ENCODE measurements at regions not wholly inside any gene's neighbourhood (a gene's known extent, or its start where the extent isn't known, plus 50 kb on each side); places are given as distances from the start of the nearest gene placed in this dataset.
"Not testable (repeated sequence)": the region's sequence is repeated elsewhere in the genome, so short reads cannot be mapped to it uniquely, and the experiment has no call there.

DNA sequence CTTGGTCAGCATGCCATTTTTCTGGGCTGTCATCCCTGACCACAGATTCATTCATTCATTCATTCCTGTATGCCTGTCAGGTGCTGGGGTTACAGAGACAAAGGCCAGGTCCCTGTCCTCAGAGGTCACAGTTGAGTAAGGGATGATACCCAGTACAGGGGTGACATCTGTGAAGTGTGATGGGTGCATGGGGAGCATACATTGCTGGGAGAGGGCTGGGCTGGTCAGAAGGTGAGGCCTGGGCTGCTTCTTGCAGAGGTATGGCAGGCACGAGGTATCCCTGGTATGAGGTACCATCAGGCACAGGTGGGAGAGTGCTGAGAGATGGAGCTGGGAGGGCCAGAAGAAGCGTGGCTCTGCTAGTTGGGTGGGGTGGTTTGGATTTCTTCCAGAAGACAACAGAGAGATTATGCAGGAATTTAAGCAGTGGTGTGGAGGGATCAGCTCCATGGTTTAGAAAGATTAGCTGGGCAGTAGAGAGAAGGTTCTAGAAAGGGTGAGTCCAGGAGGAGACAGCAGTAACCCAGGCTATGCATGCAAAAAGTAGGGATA, 181.9 kb upstream of the HAAO start:
- Mint-ChIP-seq H3K27ac (ENCODE audit: unreplicated experiment) (peak overlapping the region; percentile 74), H3K9me3 (ENCODE audit: low read depth) (no peaks in the 10 kb centered on the region), H3K4me1 (ENCODE audit: low read depth) (peaks cover 49% of the 10 kb centered on the region), H3K4me3 (ENCODE audit: unreplicated experiment) (no peak overlapping the region), H3K27me3 (ENCODE audit: low read depth) (no peaks in the 10 kb centered on the region), H3K36me3 (ENCODE audit: low read depth) (no peaks in the 10 kb centered on the region)
- TF ChIP-seq, protein P1, sequence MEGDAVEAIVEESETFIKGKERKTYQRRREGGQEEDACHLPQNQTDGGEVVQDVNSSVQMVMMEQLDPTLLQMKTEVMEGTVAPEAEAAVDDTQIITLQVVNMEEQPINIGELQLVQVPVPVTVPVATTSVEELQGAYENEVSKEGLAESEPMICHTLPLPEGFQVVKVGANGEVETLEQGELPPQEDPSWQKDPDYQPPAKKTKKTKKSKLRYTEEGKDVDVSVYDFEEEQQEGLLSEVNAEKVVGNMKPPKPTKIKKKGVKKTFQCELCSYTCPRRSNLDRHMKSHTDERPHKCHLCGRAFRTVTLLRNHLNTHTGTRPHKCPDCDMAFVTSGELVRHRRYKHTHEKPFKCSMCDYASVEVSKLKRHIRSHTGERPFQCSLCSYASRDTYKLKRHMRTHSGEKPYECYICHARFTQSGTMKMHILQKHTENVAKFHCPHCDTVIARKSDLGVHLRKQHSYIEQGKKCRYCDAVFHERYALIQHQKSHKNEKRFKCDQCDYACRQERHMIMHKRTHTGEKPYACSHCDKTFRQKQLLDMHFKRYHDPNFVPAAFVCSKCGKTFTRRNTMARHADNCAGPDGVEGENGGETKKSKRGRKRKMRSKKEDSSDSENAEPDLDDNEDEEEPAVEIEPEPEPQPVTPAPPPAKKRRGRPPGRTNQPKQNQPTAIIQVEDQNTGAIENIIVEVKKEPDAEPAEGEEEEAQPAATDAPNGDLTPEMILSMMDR (IDR thresholded peaks at IDR 0.05): no peak
- DNase-seq (ENCODE audit: low spot score): peak; percentile 41

DNA sequence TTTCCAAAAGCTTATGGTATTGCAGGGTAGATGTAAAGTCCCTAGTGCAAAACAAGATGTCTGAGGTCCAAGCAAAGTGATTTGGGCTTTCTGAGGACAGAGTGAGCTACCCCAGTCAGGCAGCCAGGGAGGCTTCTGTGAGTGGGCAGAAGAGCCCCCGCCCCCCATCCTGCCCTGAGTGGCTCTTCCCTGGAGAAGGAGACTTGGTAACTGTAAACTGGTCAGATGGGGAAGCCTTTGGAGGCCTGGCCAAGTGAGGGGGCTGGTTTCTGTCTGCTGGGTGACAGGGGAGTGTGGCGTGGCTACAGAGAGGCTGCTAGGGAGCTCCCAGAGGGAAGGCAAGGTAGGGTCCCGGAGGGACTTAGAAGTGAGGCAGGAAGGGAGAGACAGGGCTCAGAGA, 181.3 kb upstream of the HAAO start:
- DNase-seq (ENCODE audit: low spot score): peak; percentile 15
- H3K27me3 Mint-ChIP-seq (ENCODE audit: low read depth): no peaks in the 10 kb centered on the region
- H3K36me3 Mint-ChIP-seq (ENCODE audit: low read depth): no peaks in the 10 kb centered on the region
- H3K4me1 Mint-ChIP-seq (ENCODE audit: low read depth): peaks cover 49% of the 10 kb centered on the region
- H3K27ac Mint-ChIP-seq (ENCODE audit: unreplicated experiment): no peak overlapping the region
- TF ChIP-seq, protein P1 (IDR thresholded peaks at IDR 0.05): no peak
- no peaks in the 10 kb centered on the region for H3K9me3 Mint-ChIP-seq (ENCODE audit: low read depth)
- no peak overlapping the region for H3K4me3 Mint-ChIP-seq (ENCODE audit: unreplicated experiment)

DNA sequence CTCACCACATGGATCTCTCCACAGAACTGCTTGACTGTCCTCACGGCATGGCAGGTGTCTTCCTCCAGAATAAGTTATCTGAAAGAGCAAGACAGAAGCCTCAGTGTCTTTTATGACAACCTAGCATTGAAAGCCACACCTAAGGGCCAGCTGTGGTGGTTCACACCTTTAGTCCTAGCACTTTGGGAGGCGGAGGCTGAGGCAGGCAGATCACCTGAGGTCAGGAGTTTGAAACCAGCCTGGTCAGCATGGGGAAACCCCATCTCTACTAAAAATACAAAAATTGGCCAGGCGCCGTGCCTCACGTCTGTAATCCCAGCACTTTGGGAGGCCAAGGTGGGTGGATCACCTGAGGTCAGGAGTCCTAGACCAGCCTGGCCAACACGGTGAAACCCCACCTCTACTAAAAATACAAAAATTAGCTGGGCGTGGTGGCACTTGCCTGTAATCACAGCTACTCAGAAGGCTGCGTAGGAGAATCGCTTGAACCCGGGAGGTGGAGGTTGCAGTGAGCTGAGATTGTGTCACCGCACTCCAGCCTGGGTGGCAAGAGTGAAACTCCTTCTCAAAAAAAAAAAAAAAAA, 180.6 kb upstream of the HAAO start:
- not testable (repeated sequence) for H3K9me3 Mint-ChIP-seq (ENCODE audit: low read depth)
- peaks cover 56% of the 10 kb centered on the region for H3K4me1 Mint-ChIP-seq (ENCODE audit: low read depth)

DNA sequence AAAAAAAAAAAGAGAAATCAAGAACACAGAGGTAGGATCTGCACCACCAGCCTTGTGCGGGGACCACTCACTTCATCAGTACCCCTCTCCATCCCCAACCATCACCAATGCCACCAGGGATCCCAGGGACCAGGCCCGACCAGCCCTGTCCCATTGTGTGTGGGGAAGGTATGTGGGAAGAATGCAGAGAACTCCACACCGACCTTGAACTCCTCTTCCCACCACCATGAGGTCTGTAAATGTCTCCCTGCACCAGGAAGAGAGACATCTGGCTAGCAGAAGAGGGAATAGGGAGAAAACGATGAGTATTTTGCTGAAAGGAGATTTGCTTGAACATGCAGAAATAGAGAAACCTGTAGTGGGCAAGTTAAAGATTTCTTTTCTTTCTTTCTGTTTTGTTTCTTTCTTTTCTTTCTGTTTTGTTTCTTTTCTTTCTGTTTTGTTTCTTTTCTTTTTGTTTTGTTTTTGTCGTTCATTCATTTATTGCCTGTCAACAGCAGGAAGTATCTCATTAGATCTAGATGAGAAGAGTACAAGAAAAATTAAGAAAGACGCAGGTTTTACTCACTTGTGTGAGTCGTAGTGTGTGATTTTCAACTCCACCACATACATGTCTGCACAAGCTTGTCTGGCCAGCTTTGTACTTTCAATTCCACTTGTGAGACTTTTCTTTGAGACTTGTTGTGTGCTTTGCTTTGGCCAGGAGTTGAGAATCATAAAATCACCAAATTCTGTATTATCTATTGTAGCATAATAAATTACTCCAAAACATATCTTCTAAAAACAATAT, 179.8 kb upstream of the HAAO start:
- no peak overlapping the region for H3K4me3 Mint-ChIP-seq (ENCODE audit: unreplicated experiment)
- DNase-seq (ENCODE audit: low spot score): peak; percentile 30

More for the DNA sequence above, 180.6 kb upstream of the HAAO start:
- not testable (repeated sequence) for H3K36me3 Mint-ChIP-seq (ENCODE audit: low read depth); H3K27me3 Mint-ChIP-seq (ENCODE audit: low read depth); H3K27ac Mint-ChIP-seq (ENCODE audit: unreplicated experiment); H3K4me3 Mint-ChIP-seq (ENCODE audit: unreplicated experiment)
- peak; percentile 30 for DNase-seq (ENCODE audit: low spot score)

DNA sequence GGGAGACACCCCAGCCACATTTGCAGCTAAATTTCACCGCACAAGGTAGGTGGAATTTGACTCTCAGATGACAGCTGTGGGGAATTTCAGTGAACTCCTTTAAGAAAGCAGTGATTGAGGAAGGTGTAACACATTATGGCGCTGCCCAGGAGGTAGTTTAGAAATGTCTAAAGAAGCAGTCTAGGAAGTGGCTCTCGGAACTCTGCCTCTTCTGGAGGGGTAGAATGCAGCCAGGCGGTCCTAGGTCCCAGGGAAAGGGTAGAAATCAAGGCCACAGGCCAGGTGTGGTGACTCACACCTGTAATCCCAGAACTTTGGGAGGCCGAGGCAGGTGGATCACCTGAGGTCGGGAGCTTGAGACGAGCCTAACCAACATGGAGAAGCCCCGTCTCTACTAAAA, 179.0 kb upstream of the HAAO start:
- no peaks in the 10 kb centered on the region for H3K36me3 Mint-ChIP-seq (ENCODE audit: low read depth)
- H3K9me3 Mint-ChIP-seq (ENCODE audit: low read depth): no peaks in the 10 kb centered on the region
- H3K27me3 Mint-ChIP-seq (ENCODE audit: low read depth): no peaks in the 10 kb centered on the region
- peaks cover 60% of the 10 kb centered on the region for H3K4me1 Mint-ChIP-seq (ENCODE audit: low read depth)
- TF ChIP-seq, protein P1 (IDR thresholded peaks at IDR 0.05): no peak
- no peak overlapping the region for H3K4me3 Mint-ChIP-seq (ENCODE audit: unreplicated experiment)
- H3K27ac Mint-ChIP-seq (ENCODE audit: unreplicated experiment): no peak overlapping the region
- peak; percentile 17 for DNase-seq (ENCODE audit: low spot score)

More for the DNA sequence above, 179.8 kb upstream of the HAAO start:
- H3K9me3 Mint-ChIP-seq (ENCODE audit: low read depth): no peaks in the 10 kb centered on the region
- TF ChIP-seq, protein P1 (IDR thresholded peaks at IDR 0.05): no peak
- peaks cover 63% of the 10 kb centered on the region for H3K4me1 Mint-ChIP-seq (ENCODE audit: low read depth)
- H3K36me3 Mint-ChIP-seq (ENCODE audit: low read depth): no peaks in the 10 kb centered on the region
- no peak overlapping the region for H3K27ac Mint-ChIP-seq (ENCODE audit: unreplicated experiment)
- H3K27me3 Mint-ChIP-seq (ENCODE audit: low read depth): no peaks in the 10 kb centered on the region
